Astrocyte of the spinal cord (primary cell): ENCODE measurements at regions not wholly inside any gene's neighbourhood (a gene's known extent, or its start where the extent isn't known, plus 50 kb on each side); places are given as distances from the start of the nearest gene placed in this dataset.

Experiments
- DNase-seq: peaks from one replicate; pipeline ENCODE4 v3.0.0; 2011; ENCODE audit warnings: low read depth, low spot score
- H3K4me3 ChIP-seq: 2 replicates; pipeline ENCODE4 v1.5.1; 2011; ENCODE audit warnings: low read depth, mild to moderate bottlenecking, low read length, moderate library complexity
- CTCF ChIP-seq: IDR thresholded peaks from 2 replicates; pipeline ENCODE4 v1.5.1; 2012; ENCODE audit warnings: low read depth, mild to moderate bottlenecking, low read length, inconsistent platforms
- in situ Hi-C: cut with HindIII; loops from 2 replicates; pipeline ENCODE4 v1.10.0; 2017; ENCODE audit warnings: low sequenced_read_pairs

- no peak overlapping the region for H3K4me3 ChIP-seq
- in situ Hi-C loops = no loop called here
- DNase-seq = no peak
- TF ChIP-seq CTCF = no peak
Measured at GRCh38 chr9:84613431-84613830, 56.1 kb upstream of the NTRK2 start.

GRCh38 chr9:84615544-84615943 lies 54.0 kb upstream of the NTRK2 start:
- no peak overlapping the region for H3K4me3 ChIP-seq
- no peak for DNase-seq
- TF ChIP-seq CTCF = no peak
- in situ Hi-C loops = no loop called here

- DNase-seq = no peak
- TF ChIP-seq CTCF = no peak
- H3K4me3 ChIP-seq = no peak overlapping the region
- in situ Hi-C loops = no loop called here
Measured at GRCh38 chr9:84617411-84618029, 52.0 kb upstream of the NTRK2 start.
